ENCODE measurements at regions not wholly inside any gene's neighbourhood (a gene's known extent, or its start where the extent isn't known, plus 50 kb on each side); places are given as distances from the start of the nearest gene placed in this dataset.

- Histone ChIP-seq H3K79me1 (ENCODE audit: insufficient read depth, low read depth, low read length, poor library complexity, severe bottlenecking) (no peaks in the 10 kb centered on the region), H2BK15ac (ENCODE audit: low read depth, low read length) (no peak overlapping the region), H4K20me1 (ENCODE audit: control insufficient read depth, insufficient read depth, insufficient read length) (no peaks in the 10 kb centered on the region), H2BK12ac (ENCODE audit: insufficient read length, low read depth, low read length) (no peak overlapping the region), H3K9me3 (ENCODE audit: control insufficient read depth, low read depth, low read length) (no peaks in the 10 kb centered on the region), H2AK5ac (ENCODE audit: insufficient read length, low read length) (no peak overlapping the region), H2AFZ (ENCODE audit: low read length) (no peak overlapping the region), H3K18ac (ENCODE audit: insufficient read length, low read depth, low read length) (no peak overlapping the region), H4K5ac (ENCODE audit: insufficient read length, low read depth, low read length) (no peak overlapping the region), H3K4me1 (ENCODE audit: insufficient read depth, low read length) (no peaks in the 10 kb centered on the region), H4K8ac (replicated peaks; ENCODE audit: insufficient read length, low read depth, low read length) (no peak overlapping the region), H2BK5ac (ENCODE audit: insufficient read length, low read length) (no peak overlapping the region), H3T11ph (ENCODE audit: low read length) (no peak overlapping the region), H3K27ac (ENCODE audit: insufficient read length, low read depth, low read length) (no peak overlapping the region), H3K23me2 (ENCODE audit: insufficient read length, low read depth, low read length, poor library complexity, severe bottlenecking) (no peaks in the 10 kb centered on the region), H3K4ac (ENCODE audit: low read depth, low read length) (no peak overlapping the region), H3K56ac (ENCODE audit: insufficient read length, low read depth, low read length) (no peak overlapping the region), H3K4me2 (ENCODE audit: insufficient read depth, insufficient read length, low read length) (no peak overlapping the region), H2BK20ac (ENCODE audit: low read depth, low read length, poor library complexity, severe bottlenecking) (no peak overlapping the region), H3K23ac (ENCODE audit: insufficient read length, low read depth, low read length) (no peak overlapping the region), H3K27me3 (ENCODE audit: insufficient read depth, low read length) (no peaks in the 10 kb centered on the region), H3K14ac (ENCODE audit: insufficient read depth, low read length) (no peak overlapping the region), H3K9ac (ENCODE audit: extremely low read depth, insufficient read length, low read length) (no peak overlapping the region), H4K91ac (ENCODE audit: insufficient read length, low read depth, low read length) (no peak overlapping the region), H3K79me2 (ENCODE audit: insufficient read depth, low read length) (no peaks in the 10 kb centered on the region), H2BK120ac (ENCODE audit: low read depth, low read length, poor library complexity, severe bottlenecking) (no peak overlapping the region)
- H3K27me3 Mint-ChIP-seq (ENCODE audit: low read depth) = no peaks in the 10 kb centered on the region
- H3K27ac Mint-ChIP-seq = no peak overlapping the region
- DNase-seq = no peak
- H3K36me3 Mint-ChIP-seq (ENCODE audit: insufficient read depth in 1 of 3, low read depth in 3 of 3) = no peaks in the 10 kb centered on the region
- WGBS (ENCODE audit: extremely low coverage, insufficient read length, low lambda C conversion rate) = no CpG with 5 or more reads among the region's 3 CpGs
- H3K4me1 Mint-ChIP-seq = no peaks in the 10 kb centered on the region
- TF ChIP-seq CTCF (conservative IDR thresholded peaks at IDR 0.05) = no peak
- no peak overlapping the region for H3K4me3 Mint-ChIP-seq
- H3K9me3 Mint-ChIP-seq = no peaks in the 10 kb centered on the region
Observed at GRCh38 chr1:55813618-55814017, 598.5 kb upstream of the USP24 start.

Data from H9 (cell line).